Brain microvascular endothelial cell (primary cell): ENCODE measurements at regions not wholly inside any gene's neighbourhood (a gene's known extent, or its start where the extent isn't known, plus 50 kb on each side); places are given as distances from the start of the nearest gene placed in this dataset.

Source experiments
- DNase-seq: peaks from one replicate; pipeline ENCODE4 v3.0.0-alpha.2; 2020
- H3K27ac ChIP-seq: fragments of 250-450 bp; sonication (Bioruptor Pico); 2 replicates; pipeline ENCODE4 v1.5.1; 2020; ENCODE audit warnings: mild to moderate bottlenecking, moderate library complexity
- H3K27me3 ChIP-seq: fragments of 250-450 bp; sonication (Bioruptor Pico); replicated peaks from 2 replicates; pipeline ENCODE4 v1.5.1; 2020; ENCODE audit warnings: mild to moderate bottlenecking
- H3K36me3 ChIP-seq: fragments of 250-450 bp; sonication (Bioruptor Pico); replicated peaks from 2 replicates; pipeline ENCODE4 v1.5.1; 2020; ENCODE audit warnings: mild to moderate bottlenecking
- H3K4me3 ChIP-seq: 2 replicates; pipeline ENCODE4 v1.5.1; 2011; ENCODE audit warnings: low read depth, mild to moderate bottlenecking, control low read depth, low read length, moderate library complexity
- in situ Hi-C: cut with HindIII; loops from 2 replicates; pipeline ENCODE4 v1.10.0; 2017; ENCODE audit warnings: low sequenced_read_pairs, low pct_ligation_motif_present
- TF ChIP-seq, protein P1 (sequence below): IDR thresholded peaks from 2 replicates; pipeline ENCODE4 v1.5.1; 2011; ENCODE audit warnings: low read depth, mild to moderate bottlenecking, moderate library complexity, low read length, control low read depth, inconsistent platforms; ENCODE audit errors: missing control alignments

- H3K36me3 ChIP-seq = no peaks in the 10 kb centered on the region
- TF ChIP-seq, protein P1, sequence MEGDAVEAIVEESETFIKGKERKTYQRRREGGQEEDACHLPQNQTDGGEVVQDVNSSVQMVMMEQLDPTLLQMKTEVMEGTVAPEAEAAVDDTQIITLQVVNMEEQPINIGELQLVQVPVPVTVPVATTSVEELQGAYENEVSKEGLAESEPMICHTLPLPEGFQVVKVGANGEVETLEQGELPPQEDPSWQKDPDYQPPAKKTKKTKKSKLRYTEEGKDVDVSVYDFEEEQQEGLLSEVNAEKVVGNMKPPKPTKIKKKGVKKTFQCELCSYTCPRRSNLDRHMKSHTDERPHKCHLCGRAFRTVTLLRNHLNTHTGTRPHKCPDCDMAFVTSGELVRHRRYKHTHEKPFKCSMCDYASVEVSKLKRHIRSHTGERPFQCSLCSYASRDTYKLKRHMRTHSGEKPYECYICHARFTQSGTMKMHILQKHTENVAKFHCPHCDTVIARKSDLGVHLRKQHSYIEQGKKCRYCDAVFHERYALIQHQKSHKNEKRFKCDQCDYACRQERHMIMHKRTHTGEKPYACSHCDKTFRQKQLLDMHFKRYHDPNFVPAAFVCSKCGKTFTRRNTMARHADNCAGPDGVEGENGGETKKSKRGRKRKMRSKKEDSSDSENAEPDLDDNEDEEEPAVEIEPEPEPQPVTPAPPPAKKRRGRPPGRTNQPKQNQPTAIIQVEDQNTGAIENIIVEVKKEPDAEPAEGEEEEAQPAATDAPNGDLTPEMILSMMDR = no peak
- no peak for DNase-seq
- in situ Hi-C loops = no loop called here
- no peak overlapping the region for H3K27ac ChIP-seq
- H3K4me3 ChIP-seq = no peak overlapping the region
- peaks cover 8% of the 10 kb centered on the region for H3K27me3 ChIP-seq
These were observed 92.9 kb upstream of the FOXP4 start for GRCh38 chr6:41453244-41453643.

DNA sequence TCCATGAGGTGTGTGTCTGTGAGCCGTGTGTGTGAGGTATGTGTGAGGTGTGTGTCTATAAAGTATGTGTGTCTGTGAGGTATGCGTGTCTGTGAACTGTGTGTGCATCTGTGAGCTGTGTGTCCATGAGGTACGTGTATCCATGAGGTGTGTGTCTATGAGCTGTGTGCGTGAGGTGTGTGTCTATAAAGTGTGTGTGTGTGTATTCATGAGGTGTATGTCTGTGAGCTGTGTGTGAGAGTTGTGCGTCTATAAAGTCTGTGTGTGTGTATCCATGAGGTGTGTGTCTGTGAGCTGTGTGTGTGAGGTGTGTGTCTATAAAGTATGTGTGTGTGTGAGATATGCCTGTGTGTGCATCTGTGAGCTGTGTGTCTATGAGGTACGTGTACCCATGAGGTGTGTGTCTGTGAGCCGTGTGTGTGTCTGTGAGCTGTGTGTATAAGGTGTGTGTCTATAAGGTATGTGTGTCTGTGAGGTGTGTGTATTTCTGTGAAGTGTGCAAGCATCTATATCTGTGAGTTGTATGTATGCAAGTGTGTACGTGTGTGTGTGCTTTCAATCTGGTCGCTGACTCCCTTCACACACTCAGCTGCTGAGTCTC lies 91.9 kb upstream of the FOXP4 start:
- H3K4me3 ChIP-seq = no peak overlapping the region

GRCh38 chr6:41455410-41455809 lies 90.8 kb upstream of the FOXP4 start:
- Histone ChIP-seq H3K36me3 (no peaks in the 10 kb centered on the region), H3K27ac (no peak overlapping the region), H3K27me3 (peaks cover 8% of the 10 kb centered on the region), H3K4me3 (no peak overlapping the region)
- DNase-seq = no peak
- in situ Hi-C loops = no loop called here
- TF ChIP-seq, protein P1 = no peak

More for the DNA sequence above, 91.9 kb upstream of the FOXP4 start:
- Histone ChIP-seq H3K27me3 (peaks cover 8% of the 10 kb centered on the region), H3K27ac (no peak overlapping the region), H3K36me3 (no peaks in the 10 kb centered on the region)
- TF ChIP-seq, protein P1 = no peak
- in situ Hi-C loops = no loop called here
- no peak for DNase-seq

GRCh38 chr6:41455818-41456217 lies 90.4 kb upstream of the FOXP4 start:
- Histone ChIP-seq H3K36me3 (no peaks in the 10 kb centered on the region), H3K27me3 (peaks cover 8% of the 10 kb centered on the region), H3K4me3 (no peak overlapping the region), H3K27ac (no peak overlapping the region)
- in situ Hi-C loops = no loop called here
- no peak for DNase-seq
- TF ChIP-seq, protein P1 = no peak

DNA sequence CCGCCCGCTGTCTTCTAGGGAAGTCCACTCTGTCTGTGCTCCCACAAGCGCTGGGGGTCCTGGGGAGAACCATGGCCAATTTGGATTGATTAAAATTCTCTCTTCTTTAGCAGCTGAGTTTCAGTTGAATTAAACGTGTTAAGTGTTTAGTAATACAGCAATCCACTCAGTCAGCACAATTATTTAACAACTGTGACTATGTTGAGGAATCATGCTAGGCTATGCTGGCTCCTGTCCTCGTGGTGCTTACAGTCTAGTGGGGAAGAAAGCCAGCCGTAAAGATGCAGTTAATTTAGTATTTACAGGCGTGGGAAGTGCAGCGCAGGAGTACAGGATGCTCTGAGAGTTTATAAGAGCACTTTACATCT lies 88.9 kb upstream of the FOXP4 start:
- no peak for DNase-seq
- Histone ChIP-seq H3K36me3 (no peaks in the 10 kb centered on the region), H3K27ac (no peak overlapping the region), H3K27me3 (peaks cover 8% of the 10 kb centered on the region), H3K4me3 (no peak overlapping the region)
- TF ChIP-seq, protein P1 = no peak
- in situ Hi-C loops = no loop called here

- in situ Hi-C loops = no loop called here
- Histone ChIP-seq H3K4me3 (no peak overlapping the region), H3K36me3 (no peaks in the 10 kb centered on the region), H3K27me3 (peaks cover 7% of the 10 kb centered on the region), H3K27ac (no peak overlapping the region)
- TF ChIP-seq, protein P1 = no peak
- no peak for DNase-seq
These were observed 86.4 kb upstream of the FOXP4 start for GRCh38 chr6:41459738-41460137.
